Skeletal muscle tissue (tissue), 3 donors: ENCODE measurements at regions not wholly inside any gene's neighbourhood (a gene's known extent, or its start where the extent isn't known, plus 50 kb on each side); places are given as distances from the start of the nearest gene placed in this dataset.
"Not testable (repeated sequence)": the region's sequence is repeated elsewhere in the genome, so short reads cannot be mapped to it uniquely, and the experiment has no call there.

Experiments
- H3K27ac ChIP-seq: one replicate; pipeline ENCODE4 v1.7.0; 2013; ENCODE audit warnings: mild to moderate bottlenecking, low read depth, low read length, inconsistent platforms
- H3K27me3 ChIP-seq, 3 donors: one replicate each; pipeline ENCODE4 v1.7.0; 2013; ENCODE audit warnings: low read length in 3 of 3; ENCODE audit not compliant: control insufficient read depth in 3 of 3, insufficient read depth in 3 of 3
- H3K36me3 ChIP-seq, 3 donors: one replicate each; pipeline ENCODE4 v1.7.0; 2013; ENCODE audit warnings: low read length in 3 of 3; ENCODE audit not compliant: control insufficient read depth in 3 of 3, insufficient read depth in 3 of 3
- H3K4me1 ChIP-seq, 3 donors: one replicate each; pipeline ENCODE4 v1.7.0; 2013; ENCODE audit warnings: low read length in 3 of 3, mild to moderate bottlenecking in 3 of 3; ENCODE audit not compliant: control insufficient read depth in 3 of 3, insufficient read depth in 3 of 3
- H3K4me3 ChIP-seq, 3 donors: one replicate each; pipeline ENCODE4 v1.7.0; 2013; ENCODE audit warnings: low read length in 3 of 3
- H3K9ac ChIP-seq, 3 donors: one replicate each; pipeline ENCODE4 v1.7.0; 2013; ENCODE audit warnings: low read length in 3 of 3, mild to moderate bottlenecking in 3 of 3, moderate library complexity in 2 of 3, low read depth in 1 of 3
- H3K9me3 ChIP-seq, 3 donors: one replicate each; pipeline ENCODE4 v1.7.0; 2013; ENCODE audit warnings: low read length in 3 of 3; ENCODE audit not compliant: control insufficient read depth in 3 of 3
- donor health status: Osteomylitis.

GRCh38 chr10:9096288-9096687 is 1041.8 kb downstream of the GATA3 start:
- Histone ChIP-seq H3K4me3 (no peak overlapping the region), H3K9ac (no peak overlapping the region), H3K4me1 (no peaks in the 10 kb centered on the region), H3K9me3 (no peaks in the 10 kb centered on the region), H3K27me3 (no peaks in the 10 kb centered on the region), H3K27ac (no peak overlapping the region), H3K36me3 (no peaks in the 10 kb centered on the region)

- Histone ChIP-seq H3K4me3 (no peak overlapping the region), H3K27ac (no peak overlapping the region), H3K4me1 (no peaks in the 10 kb centered on the region), H3K36me3 (no peaks in the 10 kb centered on the region), H3K9me3 (no peaks in the 10 kb centered on the region), H3K27me3 (no peaks in the 10 kb centered on the region), H3K9ac (no peak overlapping the region)
Observed at GRCh38 chr10:9097206-9097990, 1042.9 kb downstream of the GATA3 start.

GRCh38 chr10:9097991-9098306 is 1043.5 kb downstream of the GATA3 start:
- H3K27me3 ChIP-seq: no peaks in the 10 kb centered on the region
- no peak overlapping the region for H3K27ac ChIP-seq
- no peaks in the 10 kb centered on the region for H3K36me3 ChIP-seq
- H3K4me1 ChIP-seq: no peaks in the 10 kb centered on the region
- no peaks in the 10 kb centered on the region for H3K9me3 ChIP-seq
- H3K9ac ChIP-seq: no peak overlapping the region
- no peak overlapping the region for H3K4me3 ChIP-seq

GRCh38 chr10:9102026-9102425 is 1047.5 kb downstream of the GATA3 start:
- no peak overlapping the region for H3K27ac ChIP-seq
- no peaks in the 10 kb centered on the region for H3K9me3 ChIP-seq
- H3K9ac ChIP-seq: no peak overlapping the region
- no peaks in the 10 kb centered on the region for H3K27me3 ChIP-seq
- H3K4me3 ChIP-seq: no peak overlapping the region
- no peaks in the 10 kb centered on the region for H3K36me3 ChIP-seq
- no peaks in the 10 kb centered on the region for H3K4me1 ChIP-seq

- Histone ChIP-seq H3K4me1 (no peaks in the 10 kb centered on the region), H3K9me3 (no peaks in the 10 kb centered on the region), H3K4me3 (no peak overlapping the region), H3K27ac (no peak overlapping the region), H3K9ac (no peak overlapping the region), H3K27me3 (no peaks in the 10 kb centered on the region), H3K36me3 (no peaks in the 10 kb centered on the region)
Observed at GRCh38 chr10:9103301-9103700, 1048.8 kb downstream of the GATA3 start.

GRCh38 chr10:9111976-9112375 is 1057.5 kb downstream of the GATA3 start:
- no peaks in the 10 kb centered on the region for H3K36me3 ChIP-seq
- no peak overlapping the region for H3K4me3 ChIP-seq
- no peak overlapping the region for H3K27ac ChIP-seq
- H3K27me3 ChIP-seq: no peaks in the 10 kb centered on the region
- no peaks in the 10 kb centered on the region for H3K9me3 ChIP-seq
- no peak overlapping the region for H3K9ac ChIP-seq
- no peaks in the 10 kb centered on the region for H3K4me1 ChIP-seq

- H3K27me3 ChIP-seq: no peaks in the 10 kb centered on the region
- H3K27ac ChIP-seq: no peak overlapping the region
- no peak overlapping the region for H3K4me3 ChIP-seq
- H3K9ac ChIP-seq: no peak overlapping the region
- H3K4me1 ChIP-seq: no peaks in the 10 kb centered on the region
- no peaks in the 10 kb centered on the region for H3K36me3 ChIP-seq
- no peaks in the 10 kb centered on the region for H3K9me3 ChIP-seq
Observed at GRCh38 chr10:9126728-9127127, 1072.2 kb downstream of the GATA3 start.

- Histone ChIP-seq H3K9me3 (no peaks in the 10 kb centered on the region), H3K4me3 (no peak overlapping the region), H3K9ac (no peak overlapping the region), H3K36me3 (no peaks in the 10 kb centered on the region), H3K27ac (no peak overlapping the region), H3K4me1 (no peaks in the 10 kb centered on the region), H3K27me3 (no peaks in the 10 kb centered on the region)
Observed at GRCh38 chr10:9137368-9137767, 1082.9 kb downstream of the GATA3 start.

GRCh38 chr10:9138829-9139228 is 1084.3 kb downstream of the GATA3 start:
- H3K9ac ChIP-seq, H3K4me1 ChIP-seq, H3K36me3 ChIP-seq, H3K9me3 ChIP-seq, H3K4me3 ChIP-seq, H3K27me3 ChIP-seq, H3K27ac ChIP-seq: not testable (repeated sequence)

GRCh38 chr10:9140373-9140772 is 1085.9 kb downstream of the GATA3 start:
- Histone ChIP-seq H3K4me3 (no peak overlapping the region), H3K27me3 (no peaks in the 10 kb centered on the region), H3K27ac (no peak overlapping the region), H3K36me3 (no peaks in the 10 kb centered on the region), H3K9ac (no peak overlapping the region), H3K9me3 (no peaks in the 10 kb centered on the region), H3K4me1 (no peaks in the 10 kb centered on the region)
